ENCODE measurements at regions not wholly inside any gene's neighbourhood (a gene's known extent, or its start where the extent isn't known, plus 50 kb on each side); places are given as distances from the start of the nearest gene placed in this dataset.
A peak's percentile ranks its signal among the peaks of the same experiment; 100 is the strongest.

DNA sequence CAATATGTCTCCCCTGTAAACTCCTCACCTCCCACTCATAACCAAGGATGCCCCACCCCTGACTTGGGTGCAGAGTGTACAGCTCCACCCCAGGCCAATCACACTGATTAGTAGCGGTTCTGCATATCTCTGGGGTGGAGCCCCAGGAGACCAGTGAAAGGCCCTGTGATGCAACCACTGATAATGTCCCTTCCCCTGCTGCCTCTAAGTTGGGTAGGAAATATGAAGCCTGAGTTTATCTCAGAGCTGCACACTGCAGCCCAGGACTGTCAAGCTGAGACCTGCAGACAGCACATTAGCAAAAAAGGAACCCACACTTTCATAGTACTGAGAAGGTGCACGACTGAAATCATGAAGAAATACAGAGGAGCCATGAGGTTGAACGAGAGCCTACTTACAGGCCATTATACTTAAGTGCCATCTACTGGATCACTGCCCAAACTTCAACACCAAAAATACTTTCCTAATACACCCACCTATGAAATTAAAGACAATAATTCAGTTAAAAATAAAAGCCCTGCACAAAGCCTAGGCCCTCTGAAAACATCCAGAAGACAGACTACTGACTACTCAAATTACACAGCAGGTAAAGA is 455.4 kb upstream of the LRRTM4 start:
- TF ChIP-seq CTCF (IDR thresholded peaks at IDR 0.05; ENCODE audit: low read depth, low read length) (peak; percentile 9), POLR2A (IDR thresholded peaks at IDR 0.05; ENCODE audit: extremely low read depth, insufficient read length) (no peak), MAX (IDR thresholded peaks at IDR 0.05; ENCODE audit: low read depth, low read length) (no peak; the same call in 1 of the 2 replicates)

All from NB4 (cell line).